ENCODE measurements at regions not wholly inside any gene's neighbourhood (a gene's known extent, or its start where the extent isn't known, plus 50 kb on each side); places are given as distances from the start of the nearest gene placed in this dataset.
"Not testable (repeated sequence)": the region's sequence is repeated elsewhere in the genome, so short reads cannot be mapped to it uniquely, and the experiment has no call there.

- no peak for DNase-seq (ENCODE audit: low read depth in 1 of 2, low spot score in 1 of 2)
Measured at GRCh38 chr18:1653873-1654272, 749.2 kb downstream of the ADCYAP1 start.

- no peak for DNase-seq (ENCODE audit: low read depth in 1 of 2, low spot score in 1 of 2)
Measured at GRCh38 chr18:1657876-1658275, 753.2 kb downstream of the ADCYAP1 start.

- DNase-seq (ENCODE audit: low read depth in 1 of 2, low spot score in 1 of 2): no peak
Measured at GRCh38 chr18:1658908-1659566, 754.4 kb downstream of the ADCYAP1 start.

- no peak for DNase-seq (ENCODE audit: low read depth in 1 of 2, low spot score in 1 of 2)
Measured at GRCh38 chr18:1663879-1664705, 759.4 kb downstream of the ADCYAP1 start.

GRCh38 chr18:1665079-1665478 lies 760.4 kb downstream of the ADCYAP1 start:
- no peak for DNase-seq (ENCODE audit: low read depth in 1 of 2, low spot score in 1 of 2)

GRCh38 chr18:1668279-1668678 lies 763.6 kb downstream of the ADCYAP1 start:
- no peak for DNase-seq (ENCODE audit: low read depth in 1 of 2, low spot score in 1 of 2)

GRCh38 chr18:1671710-1672109 lies 767.0 kb downstream of the ADCYAP1 start:
- DNase-seq (ENCODE audit: low read depth in 1 of 2, low spot score in 1 of 2): not testable (repeated sequence)

- no peak for DNase-seq (ENCODE audit: low read depth in 1 of 2, low spot score in 1 of 2)
Measured at GRCh38 chr18:1676387-1676786, 771.7 kb downstream of the ADCYAP1 start.

GRCh38 chr18:1680108-1680507 lies 775.4 kb downstream of the ADCYAP1 start:
- DNase-seq (ENCODE audit: low read depth in 1 of 2, low spot score in 1 of 2): no peak

GRCh38 chr18:1691863-1692262 lies 787.2 kb downstream of the ADCYAP1 start:
- DNase-seq (ENCODE audit: low read depth in 1 of 2, low spot score in 1 of 2): no peak

- DNase-seq (ENCODE audit: low read depth in 1 of 2, low spot score in 1 of 2): no peak
Measured at GRCh38 chr18:1708006-1708405, 803.3 kb downstream of the ADCYAP1 start.

GRCh38 chr18:1710114-1710513 lies 805.4 kb downstream of the ADCYAP1 start:
- DNase-seq (ENCODE audit: low read depth in 1 of 2, low spot score in 1 of 2): no peak

- no peak for DNase-seq (ENCODE audit: low read depth in 1 of 2, low spot score in 1 of 2)
Measured at GRCh38 chr18:1732143-1732542, 827.5 kb downstream of the ADCYAP1 start.

GRCh38 chr18:1746131-1746530 lies 825.2 kb downstream of the METTL4 start:
- no peak for DNase-seq (ENCODE audit: low read depth in 1 of 2, low spot score in 1 of 2)

GRCh38 chr18:1751249-1751648 lies 820.1 kb downstream of the METTL4 start:
- DNase-seq (ENCODE audit: low read depth in 1 of 2, low spot score in 1 of 2): no peak

GRCh38 chr18:1760901-1761300 lies 810.4 kb downstream of the METTL4 start:
- DNase-seq (ENCODE audit: low read depth in 1 of 2, low spot score in 1 of 2): no peak

- DNase-seq (ENCODE audit: low read depth in 1 of 2, low spot score in 1 of 2): no peak
Measured at GRCh38 chr18:1774261-1774660, 797.0 kb downstream of the METTL4 start.

- DNase-seq (ENCODE audit: low read depth in 1 of 2, low spot score in 1 of 2): no peak
Measured at GRCh38 chr18:1777843-1778242, 793.5 kb downstream of the METTL4 start.

- DNase-seq (ENCODE audit: low read depth in 1 of 2, low spot score in 1 of 2): no peak
Measured at GRCh38 chr18:1778496-1779178, 792.7 kb downstream of the METTL4 start.

- no peak for DNase-seq (ENCODE audit: low read depth in 1 of 2, low spot score in 1 of 2)
Measured at GRCh38 chr18:1779587-1779986, 791.7 kb downstream of the METTL4 start.

- DNase-seq (ENCODE audit: low read depth in 1 of 2, low spot score in 1 of 2): no peak
Measured at GRCh38 chr18:1784113-1784512, 787.2 kb downstream of the METTL4 start.

GRCh38 chr18:1785980-1786379 lies 785.3 kb downstream of the METTL4 start:
- DNase-seq (ENCODE audit: low read depth in 1 of 2, low spot score in 1 of 2): not testable (repeated sequence)

Data from stimulated activated CD4-positive, alpha-beta T cell treated with anti-CD3 and anti-CD28 coated beads, Interleukin-15, amount 100 ng/mL, for 1 hour (primary cell).